ENCODE measurements at regions not wholly inside any gene's neighbourhood (a gene's known extent, or its start where the extent isn't known, plus 50 kb on each side); places are given as distances from the start of the nearest gene placed in this dataset.

DNA sequence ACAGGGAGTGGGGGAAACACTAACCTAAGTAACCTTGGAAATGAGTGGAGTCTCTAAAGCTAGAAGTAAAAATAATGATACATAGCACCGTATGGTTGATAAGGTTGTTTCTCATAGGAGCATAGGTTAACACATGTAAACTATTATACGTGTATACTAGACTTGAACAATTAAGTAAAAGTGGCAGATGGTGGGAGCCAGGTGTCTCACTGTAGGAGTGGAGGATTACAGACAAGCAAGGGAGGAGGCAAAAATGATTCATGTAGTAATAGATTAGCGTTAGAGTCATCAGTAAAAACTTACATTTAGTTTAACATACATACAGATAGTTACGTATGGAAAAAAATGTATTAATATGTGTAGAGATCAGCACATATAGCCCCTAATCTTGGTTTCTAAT is 138.4 kb upstream of the DSCAM start:
- no peak for DNase-seq (ENCODE audit: low read depth, low spot score)

DNA sequence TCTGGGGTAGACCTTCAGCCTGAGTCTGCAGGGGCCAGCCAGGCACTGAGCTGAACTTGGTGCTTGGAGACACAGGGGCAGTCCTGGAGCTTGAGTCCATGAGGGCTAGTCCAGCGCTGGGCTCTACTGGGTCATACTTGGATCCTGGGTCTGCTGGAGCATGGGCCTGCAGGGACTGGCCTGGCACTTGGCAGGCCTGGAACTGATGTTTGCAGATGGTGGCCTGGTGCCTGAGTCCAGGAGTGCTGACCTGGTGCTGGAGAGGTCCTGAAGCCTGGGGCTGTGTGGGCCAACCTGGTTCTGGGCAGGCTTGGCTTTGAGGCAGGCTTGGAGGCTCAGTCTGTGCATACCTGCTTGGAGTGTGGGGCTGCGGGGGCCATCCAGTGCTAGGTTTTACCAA is 143.4 kb upstream of the DSCAM start:
- no peak for DNase-seq (ENCODE audit: low read depth, low spot score)

GRCh38 chr21:40997831-40998230 is 150.9 kb upstream of the DSCAM start:
- DNase-seq (ENCODE audit: low read depth, low spot score): no peak

DNA sequence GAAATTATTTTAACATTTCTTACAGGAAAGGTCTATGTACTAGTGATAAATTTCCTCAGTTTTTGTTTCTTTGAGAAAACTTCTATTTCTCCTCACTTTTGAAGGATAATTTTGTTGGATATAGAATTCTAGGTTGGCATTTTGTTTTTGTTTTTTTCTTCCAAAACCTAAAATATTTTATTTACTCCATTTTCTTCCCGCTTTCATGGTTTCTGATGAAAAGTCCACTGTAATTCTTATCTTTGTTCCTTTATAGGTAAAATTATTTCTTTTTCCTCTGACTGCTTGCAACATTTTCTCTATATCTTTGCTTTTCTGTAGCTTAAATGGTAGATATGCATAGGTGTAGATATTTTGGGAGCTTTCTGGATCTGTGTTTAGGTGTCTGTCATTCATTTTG is 153.9 kb upstream of the DSCAM start:
- DNase-seq (ENCODE audit: low read depth, low spot score): no peak

- DNase-seq (ENCODE audit: low read depth, low spot score): no peak
Measured at GRCh38 chr21:41006636-41007035, 159.7 kb upstream of the DSCAM start.

- no peak for DNase-seq (ENCODE audit: low read depth, low spot score)
Measured at GRCh38 chr21:41008351-41008750, 159.6 kb upstream of the BACE2 start.

DNA sequence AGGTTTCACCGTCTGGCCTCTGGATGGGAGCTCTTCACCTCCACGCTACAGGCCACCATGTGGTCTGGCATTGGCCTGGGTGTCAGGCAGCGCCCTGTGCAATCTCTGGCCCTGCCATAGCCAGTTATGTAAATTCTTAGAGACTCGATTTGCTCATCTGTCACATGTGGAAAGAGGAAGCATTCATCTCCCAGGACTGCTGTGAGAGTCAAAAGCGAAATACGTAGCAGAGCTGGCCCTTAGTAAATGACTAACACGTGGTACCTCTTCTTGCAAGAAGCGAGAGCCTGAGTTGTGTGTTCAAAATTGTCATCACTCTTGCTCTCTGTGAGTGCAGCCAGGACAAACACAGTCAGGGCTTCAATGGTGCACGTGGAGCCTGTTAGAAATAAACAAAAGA is 159.0 kb upstream of the BACE2 start:
- no peak for DNase-seq (ENCODE audit: low read depth, low spot score)

- DNase-seq (ENCODE audit: low read depth, low spot score): no peak
Measured at GRCh38 chr21:41009398-41010100, 158.4 kb upstream of the BACE2 start.

GRCh38 chr21:41010101-41010435 is 157.9 kb upstream of the BACE2 start:
- DNase-seq (ENCODE audit: low read depth, low spot score): no peak

DNA sequence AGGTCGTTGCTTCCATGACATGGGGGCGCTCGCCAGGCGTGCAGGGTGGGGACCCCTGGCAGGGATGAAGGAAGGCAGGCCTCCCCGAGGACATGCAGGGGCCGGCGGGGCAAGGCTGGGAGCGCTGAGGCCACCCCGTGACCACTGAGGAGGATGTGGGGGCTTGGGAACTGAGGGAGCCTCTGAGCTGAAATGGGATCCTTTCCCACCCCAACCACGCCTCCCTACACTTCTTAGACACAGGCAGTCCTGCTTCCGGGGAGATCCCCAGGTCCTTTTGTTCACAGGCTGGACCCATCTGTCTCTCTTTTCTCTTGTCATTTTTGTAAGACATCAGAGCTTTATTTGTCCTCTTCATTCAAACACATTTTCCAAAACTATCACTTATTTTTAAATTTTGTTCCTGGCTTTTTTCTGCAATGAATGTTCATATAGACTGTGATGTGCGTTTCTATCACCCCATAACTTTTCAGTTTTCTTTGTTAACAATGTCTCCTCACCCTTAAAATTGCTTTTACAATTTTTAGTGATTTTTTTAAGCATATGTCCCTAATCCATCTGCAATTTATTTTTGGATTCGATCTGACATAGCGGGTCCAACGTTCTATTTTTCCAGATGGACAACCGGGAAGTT is 156.7 kb upstream of the BACE2 start:
- DNase-seq (ENCODE audit: low read depth, low spot score): no peak

GRCh38 chr21:41011951-41012366 is 156.0 kb upstream of the BACE2 start:
- DNase-seq (ENCODE audit: low read depth, low spot score): no peak

GRCh38 chr21:41012425-41012824 is 155.5 kb upstream of the BACE2 start:
- DNase-seq (ENCODE audit: low read depth, low spot score): no peak

DNA sequence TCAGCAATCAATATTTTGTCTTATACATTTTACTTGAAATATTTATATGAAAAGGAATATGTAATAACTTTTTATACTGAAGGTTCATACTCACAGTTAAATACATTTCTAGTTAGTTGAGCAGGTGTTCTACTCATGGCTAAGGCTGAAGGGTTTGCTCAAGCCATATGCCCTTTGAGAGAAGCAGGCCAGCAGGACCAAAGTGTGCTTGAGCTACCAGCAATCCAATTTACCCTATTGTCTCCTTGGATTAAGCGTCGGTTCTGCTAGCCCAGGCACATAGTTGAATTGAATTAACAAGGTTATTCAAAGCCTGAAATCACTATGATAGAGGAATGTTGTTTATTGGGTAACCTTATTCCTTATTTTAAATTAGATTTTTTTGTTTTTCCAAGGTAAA is 151.5 kb upstream of the BACE2 start:
- no peak for DNase-seq (ENCODE audit: low read depth, low spot score)

- DNase-seq (ENCODE audit: low read depth, low spot score): no peak
Measured at GRCh38 chr21:41018431-41018830, 149.5 kb upstream of the BACE2 start.

DNA sequence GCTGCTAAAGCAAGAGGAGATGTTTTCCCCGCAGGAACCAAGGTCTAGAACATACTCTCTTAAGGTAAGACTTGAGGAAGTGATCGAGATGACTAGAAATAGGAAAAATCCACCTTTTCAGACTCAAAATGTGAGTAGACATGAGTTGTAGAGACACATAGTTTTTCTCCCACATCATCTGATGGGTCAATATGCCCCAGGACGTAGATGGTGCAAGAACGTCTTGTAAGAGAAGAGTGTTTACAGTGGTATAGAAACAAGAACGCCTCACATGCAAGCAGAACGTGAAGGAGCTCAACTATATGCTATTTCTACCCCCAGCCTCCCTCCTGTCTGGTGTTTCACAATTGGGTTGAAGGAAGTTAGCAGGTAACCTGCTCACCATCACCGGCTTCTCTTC is 144.0 kb upstream of the BACE2 start:
- no peak for DNase-seq (ENCODE audit: low read depth, low spot score)

- DNase-seq (ENCODE audit: low read depth, low spot score): no peak
Measured at GRCh38 chr21:41024341-41024740, 143.6 kb upstream of the BACE2 start.

DNA sequence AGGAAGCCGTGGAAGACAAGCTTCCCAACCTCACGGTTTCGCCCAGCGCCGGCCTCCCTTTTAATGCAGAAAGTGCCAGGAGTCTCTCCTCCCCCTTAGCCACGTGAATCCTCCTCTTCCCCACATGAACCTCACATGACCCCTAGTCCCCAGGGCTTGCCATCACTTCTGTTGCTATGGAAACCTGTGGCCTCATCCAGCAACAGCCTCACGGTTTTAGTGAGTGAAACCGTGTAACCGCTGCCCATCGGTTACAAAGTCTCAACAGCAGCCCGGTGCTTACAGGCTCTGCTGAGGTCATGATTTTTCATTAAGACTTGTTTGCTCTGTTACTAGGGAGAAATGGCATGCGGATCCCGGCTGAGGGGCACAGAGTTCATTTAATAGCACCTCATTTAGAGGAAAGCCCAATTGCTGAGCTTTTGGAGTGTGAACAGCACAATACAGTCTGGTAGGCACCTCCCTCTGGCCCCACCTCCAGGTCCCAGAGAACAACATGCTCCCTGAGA is 143.2 kb upstream of the BACE2 start:
- no peak for DNase-seq (ENCODE audit: low read depth, low spot score)

GRCh38 chr21:41029571-41029970 is 138.4 kb upstream of the BACE2 start:
- DNase-seq (ENCODE audit: low read depth, low spot score): no peak

GRCh38 chr21:41031701-41032220 is 136.2 kb upstream of the BACE2 start:
- no peak for DNase-seq (ENCODE audit: low read depth, low spot score)

GRCh38 chr21:41032541-41032940 is 135.4 kb upstream of the BACE2 start:
- DNase-seq (ENCODE audit: low read depth, low spot score): no peak

- DNase-seq (ENCODE audit: low read depth, low spot score): no peak
Measured at GRCh38 chr21:41037212-41037611, 130.7 kb upstream of the BACE2 start.

DNA sequence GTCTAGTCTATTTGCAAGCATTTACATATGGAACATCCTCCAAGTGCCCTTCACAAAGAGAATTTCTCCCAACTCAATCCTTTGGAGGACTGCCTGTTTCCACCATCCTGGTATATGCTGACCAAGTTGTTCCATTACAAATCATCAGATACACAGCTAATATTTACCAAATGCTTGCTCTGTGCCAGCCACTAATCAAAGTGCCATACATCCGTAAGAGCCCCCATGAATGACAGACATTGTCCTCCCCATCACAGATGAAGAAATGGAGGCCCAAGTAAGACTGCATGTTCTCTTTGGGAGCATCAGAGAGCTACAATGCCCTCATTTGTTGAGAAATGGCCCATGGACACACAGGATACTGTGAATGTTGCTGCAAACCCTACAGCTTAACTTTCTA is 130.0 kb upstream of the BACE2 start:
- no peak for DNase-seq (ENCODE audit: low read depth, low spot score)

DNA sequence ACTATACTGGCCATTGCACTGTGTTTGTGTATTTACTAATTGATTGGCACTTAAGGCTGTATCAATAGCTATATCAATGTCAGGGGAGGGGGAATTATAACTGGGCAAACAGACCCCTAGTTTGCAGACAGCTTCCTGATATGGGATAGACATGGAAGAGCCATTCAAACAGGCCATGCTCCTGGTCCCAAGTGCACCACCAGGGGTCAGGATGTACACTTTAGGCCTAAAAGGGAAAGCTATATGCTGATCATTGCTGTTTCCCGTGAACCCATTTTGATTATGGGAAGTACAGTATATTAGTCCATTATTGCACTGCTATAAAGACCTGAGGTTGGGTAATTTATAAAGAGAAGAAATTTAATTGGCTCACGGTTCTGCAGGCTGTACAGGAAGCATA is 124.9 kb upstream of the BACE2 start:
- no peak for DNase-seq (ENCODE audit: low read depth, low spot score)

Data from activated CD4-positive, CD25-positive, alpha-beta regulatory T cell treated with anti-CD3 and anti-CD28 coated beads, Interleukin-2, amount 50 U/mL, for 16 hours (primary cell).